GM19395 (cell line): ENCODE measurements at regions not wholly inside any gene's neighbourhood (a gene's known extent, or its start where the extent isn't known, plus 50 kb on each side); places are given as distances from the start of the nearest gene placed in this dataset.

Experiments
- ATAC-seq: cut with Tn5 transposase; IDR thresholded peaks from one replicate; pipeline ENCODE4 v1.9.1; 2021; ENCODE audit warnings: mild to moderate bottlenecking, moderate library complexity; ENCODE audit not compliant: unreplicated experiment

GRCh38 chr4:62288808-62289541 lies 1088.8 kb downstream of the ADGRL3 start:
- ATAC-seq: no peak

- no peak for ATAC-seq
Observed at GRCh38 chr4:62285026-62285425, 1084.9 kb downstream of the ADGRL3 start.

- no peak for ATAC-seq
Observed at GRCh38 chr4:62279689-62280088, 1079.6 kb downstream of the ADGRL3 start.

GRCh38 chr4:62275470-62275869 lies 1075.3 kb downstream of the ADGRL3 start:
- no peak for ATAC-seq

- ATAC-seq: no peak
Observed at GRCh38 chr4:62274782-62275181, 1074.7 kb downstream of the ADGRL3 start.

- no peak for ATAC-seq
Observed at GRCh38 chr4:62271107-62271506, 1071.0 kb downstream of the ADGRL3 start.

- ATAC-seq: no peak
Observed at GRCh38 chr4:62269918-62270317, 1069.8 kb downstream of the ADGRL3 start.

GRCh38 chr4:62263454-62263853 lies 1063.3 kb downstream of the ADGRL3 start:
- no peak for ATAC-seq

- ATAC-seq: no peak
Observed at GRCh38 chr4:62262676-62263075, 1062.5 kb downstream of the ADGRL3 start.

GRCh38 chr4:62260254-62260653 lies 1060.1 kb downstream of the ADGRL3 start:
- no peak for ATAC-seq

GRCh38 chr4:62256479-62256878 lies 1056.4 kb downstream of the ADGRL3 start:
- no peak for ATAC-seq

GRCh38 chr4:62252728-62253127 lies 1052.6 kb downstream of the ADGRL3 start:
- ATAC-seq: no peak

- no peak for ATAC-seq
Observed at GRCh38 chr4:62250100-62250499, 1050.0 kb downstream of the ADGRL3 start.

- no peak for ATAC-seq
Observed at GRCh38 chr4:62243895-62244294, 1043.8 kb downstream of the ADGRL3 start.

GRCh38 chr4:62235911-62236310 lies 1035.8 kb downstream of the ADGRL3 start:
- ATAC-seq: no peak

GRCh38 chr4:62232814-62233213 lies 1032.7 kb downstream of the ADGRL3 start:
- no peak for ATAC-seq

- ATAC-seq: no peak
Observed at GRCh38 chr4:62231994-62232393, 1031.9 kb downstream of the ADGRL3 start.

- no peak for ATAC-seq
Observed at GRCh38 chr4:62226082-62226481, 1026.0 kb downstream of the ADGRL3 start.

GRCh38 chr4:62222121-62222520 lies 1022.0 kb downstream of the ADGRL3 start:
- no peak for ATAC-seq

- no peak for ATAC-seq
Observed at GRCh38 chr4:62210486-62210885, 1010.4 kb downstream of the ADGRL3 start.

- ATAC-seq: no peak
Observed at GRCh38 chr4:62209757-62210485, 1009.8 kb downstream of the ADGRL3 start.

- ATAC-seq: no peak
Observed at GRCh38 chr4:62208921-62209320, 1008.8 kb downstream of the ADGRL3 start.
